ENCODE measurements at regions not wholly inside any gene's neighbourhood (a gene's known extent, or its start where the extent isn't known, plus 50 kb on each side); places are given as distances from the start of the nearest gene placed in this dataset.
A peak's percentile ranks its signal among the peaks of the same experiment; 100 is the strongest.

DNA sequence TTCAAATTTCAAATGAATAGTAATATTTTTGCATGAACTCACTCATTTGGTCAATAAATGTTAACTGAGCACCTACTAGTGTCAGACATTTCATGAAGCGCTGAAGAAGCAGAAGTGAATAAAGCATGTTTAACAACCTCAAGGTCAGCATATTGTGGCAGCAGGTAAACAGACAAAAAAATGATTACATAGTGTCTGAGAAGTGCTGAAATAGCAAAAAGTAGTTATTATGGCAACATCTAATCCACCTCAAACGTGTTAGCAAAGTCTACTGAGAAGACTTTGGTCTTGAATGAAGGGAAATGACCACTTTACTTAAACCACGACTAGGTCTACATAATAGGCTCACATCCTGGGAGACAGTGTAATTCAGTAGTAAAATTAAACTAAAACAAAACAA lies 452.2 kb upstream of the LRATD1 start:
- DNase-seq, result no peak

DNA sequence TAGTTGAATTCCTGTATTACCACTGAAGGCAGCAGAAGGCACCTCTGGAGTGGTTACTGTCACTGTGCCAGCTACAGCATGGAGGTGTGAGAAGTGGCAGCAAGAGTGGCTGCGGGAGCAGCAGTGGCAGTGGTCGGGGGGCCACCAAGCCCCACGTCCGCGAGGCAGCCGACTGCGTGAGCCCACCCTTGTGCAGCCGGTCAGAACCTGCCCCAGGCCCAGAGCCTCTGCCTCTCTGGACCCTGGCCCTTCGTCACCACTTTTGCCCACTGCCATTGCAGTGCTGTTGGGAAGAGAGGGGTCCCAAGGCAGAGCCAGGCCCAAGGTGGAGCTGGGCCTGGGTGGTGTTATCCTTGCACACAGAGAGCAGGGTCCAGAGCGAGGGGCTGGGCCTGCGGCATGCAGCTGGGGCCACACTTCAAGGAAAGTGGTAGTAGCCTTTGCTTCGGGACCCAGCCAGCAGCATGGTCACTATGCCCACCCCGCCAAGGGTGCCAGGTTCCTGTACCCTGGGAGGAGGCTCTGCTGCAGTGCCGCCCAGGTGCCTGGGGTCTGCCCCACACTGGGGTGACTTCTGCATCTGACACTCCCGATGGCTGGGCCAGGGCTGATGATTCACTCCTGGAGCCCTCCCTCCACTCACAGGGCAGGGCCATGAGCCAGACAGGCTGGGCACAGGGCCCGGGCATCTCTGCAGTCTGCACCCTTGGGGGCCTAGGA lies 450.1 kb upstream of the LRATD1 start:
- DNase-seq, result no peak

DNA sequence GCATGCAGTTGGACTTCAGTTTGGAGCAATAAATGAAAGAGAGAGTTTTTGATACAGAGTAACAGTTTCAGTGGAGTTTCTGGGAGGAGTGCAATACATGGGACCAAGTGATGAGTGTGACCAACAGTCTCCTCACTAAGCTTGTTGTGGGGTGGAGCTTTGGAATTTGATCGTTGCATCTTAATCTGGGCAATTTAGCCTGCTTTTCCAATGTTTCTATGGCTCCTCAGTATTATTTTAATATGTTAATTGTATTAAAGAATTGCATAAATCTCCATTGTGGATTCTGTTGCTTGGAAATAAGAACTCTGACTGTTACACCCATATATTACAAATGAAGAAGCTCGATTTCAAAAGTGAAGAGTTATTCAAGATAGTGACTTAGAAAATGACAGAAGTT lies 446.6 kb upstream of the LRATD1 start:
- DNase-seq, result no peak

DNA sequence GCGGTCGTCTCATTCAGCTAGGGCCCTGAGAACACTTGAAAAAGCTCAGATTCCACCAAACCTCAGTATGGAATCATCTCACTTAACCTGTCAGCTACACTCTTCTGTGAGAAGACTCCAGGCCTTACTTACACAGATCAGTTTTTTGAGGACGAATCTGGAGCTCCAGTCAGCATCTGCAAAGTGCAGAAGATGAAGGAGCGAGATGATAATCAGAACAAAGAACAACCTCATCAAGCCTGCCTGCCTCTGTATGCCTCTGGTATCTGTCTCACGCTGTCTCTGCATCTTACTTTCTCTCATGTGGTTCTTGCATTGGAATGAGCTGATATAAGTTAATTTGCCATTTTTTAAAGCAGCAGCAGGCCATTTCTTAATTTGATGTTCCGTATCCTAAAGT lies 444.1 kb upstream of the LRATD1 start:
- DNase-seq, result no peak

DNA sequence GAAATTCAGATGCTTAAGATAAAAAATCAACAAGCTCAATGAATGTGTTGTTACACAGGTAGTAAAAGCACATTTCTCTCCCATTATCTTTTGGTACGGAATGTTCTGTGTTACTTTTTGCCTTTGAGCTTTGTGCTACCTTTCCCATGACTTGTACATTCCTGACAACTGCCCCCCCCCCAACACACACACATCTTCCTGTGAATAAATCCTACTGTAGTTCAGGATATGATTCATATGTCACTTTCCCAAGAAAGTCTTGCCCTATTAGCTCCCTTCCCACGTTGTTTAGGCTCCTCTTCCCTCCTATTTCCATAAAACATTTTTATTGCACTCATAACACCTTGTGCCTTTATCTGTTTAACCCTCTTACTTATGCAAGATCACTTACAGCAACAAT lies 442.6 kb upstream of the LRATD1 start:
- no peak for DNase-seq

DNA sequence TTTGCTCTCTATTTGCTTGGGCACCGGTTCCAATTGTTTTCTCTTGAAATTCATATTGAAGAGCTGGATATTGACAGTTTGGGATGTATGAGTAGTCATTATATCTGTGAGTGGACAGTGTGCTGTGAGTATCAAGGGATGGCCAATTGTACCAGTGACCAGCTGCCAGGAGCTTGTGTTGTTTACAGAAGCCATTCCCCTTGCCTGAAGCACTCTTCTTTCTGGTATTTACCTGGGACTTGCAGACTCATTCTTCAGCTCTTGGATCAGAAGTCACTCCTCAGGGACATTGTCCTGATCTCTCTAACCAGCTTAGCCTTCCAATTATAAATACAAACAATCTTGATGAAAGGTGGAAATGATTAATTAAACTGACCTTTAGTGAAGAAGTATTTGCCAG lies 438.3 kb upstream of the LRATD1 start:
- DNase-seq, result no peak

DNA sequence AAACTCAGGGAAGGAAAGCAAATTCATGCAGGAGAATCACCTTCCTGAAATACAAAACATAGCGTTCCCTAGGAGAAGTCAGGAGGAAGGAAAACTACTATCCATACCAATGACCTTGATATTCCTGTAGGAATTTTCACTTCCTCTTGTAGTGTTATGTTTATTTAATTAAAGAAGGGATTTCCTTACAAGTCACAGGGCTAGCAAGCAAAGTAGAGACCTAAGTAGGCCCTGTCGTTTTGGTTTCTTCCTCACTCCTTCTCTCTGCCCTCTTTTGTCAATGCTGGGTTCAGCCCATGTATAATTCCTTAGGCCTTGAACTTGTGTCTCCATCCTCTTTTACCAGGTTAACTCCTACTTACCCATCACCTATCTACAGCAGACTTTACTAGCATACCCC lies 435.2 kb upstream of the LRATD1 start:
- DNase-seq, result no peak

DNA sequence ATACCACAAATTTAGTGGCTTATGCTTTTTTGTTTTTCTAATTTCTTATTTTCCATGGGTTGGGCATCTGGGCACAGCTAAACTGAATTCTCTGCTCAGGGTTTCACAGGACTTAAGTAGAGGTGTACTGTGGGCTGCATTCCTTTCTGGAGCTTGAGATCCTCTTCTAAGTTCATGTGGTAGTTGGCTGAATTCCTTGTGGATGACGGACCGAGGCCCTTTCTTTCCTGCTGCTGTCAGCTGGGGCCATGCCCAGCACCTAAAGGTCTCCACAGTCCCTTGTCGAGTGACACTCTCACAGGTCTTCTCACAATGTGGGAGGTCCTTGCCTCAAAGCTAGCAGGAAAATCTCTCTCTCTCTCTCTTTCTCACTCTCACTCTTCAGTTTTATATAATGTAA lies 433.5 kb upstream of the LRATD1 start:
- no peak for DNase-seq

DNA sequence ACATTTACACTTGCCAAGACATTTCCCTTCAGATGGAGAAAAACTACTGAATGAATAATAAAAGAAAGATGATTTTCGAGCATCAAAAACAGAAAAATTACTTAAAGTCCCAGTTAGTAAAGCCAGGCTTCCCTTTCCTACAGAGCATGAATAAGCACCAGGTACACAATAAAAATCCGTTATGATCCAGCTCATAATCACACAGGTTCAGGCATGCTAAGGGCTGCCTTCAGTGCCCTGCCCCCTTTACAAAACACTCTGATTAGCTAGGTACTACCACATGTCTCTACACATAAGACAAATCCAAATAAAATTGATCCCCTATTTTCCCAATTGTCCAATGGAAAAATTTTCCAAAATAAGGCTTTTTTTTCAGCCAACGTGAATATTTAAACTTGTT lies 413.2 kb upstream of the LRATD1 start:
- no peak for DNase-seq

DNA sequence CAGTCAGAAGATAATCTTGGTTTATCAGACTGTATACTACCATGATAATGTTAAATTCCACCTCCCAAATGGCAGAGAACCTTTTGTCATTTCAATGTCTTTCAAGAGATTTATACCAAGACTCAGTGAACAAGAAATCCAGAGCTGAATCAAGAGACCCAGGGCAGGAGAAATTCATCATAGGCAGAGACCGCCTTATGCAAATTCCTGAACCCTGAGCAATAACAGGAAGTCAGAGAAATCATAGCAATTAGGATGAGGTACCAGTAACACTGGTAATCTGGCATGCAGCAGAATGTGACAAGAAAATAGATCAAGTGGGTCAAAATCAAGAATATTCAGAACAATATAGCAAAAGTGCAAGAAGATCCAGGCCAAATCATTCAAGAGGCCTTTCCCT lies 412.4 kb upstream of the LRATD1 start:
- DNase-seq, result no peak

DNA sequence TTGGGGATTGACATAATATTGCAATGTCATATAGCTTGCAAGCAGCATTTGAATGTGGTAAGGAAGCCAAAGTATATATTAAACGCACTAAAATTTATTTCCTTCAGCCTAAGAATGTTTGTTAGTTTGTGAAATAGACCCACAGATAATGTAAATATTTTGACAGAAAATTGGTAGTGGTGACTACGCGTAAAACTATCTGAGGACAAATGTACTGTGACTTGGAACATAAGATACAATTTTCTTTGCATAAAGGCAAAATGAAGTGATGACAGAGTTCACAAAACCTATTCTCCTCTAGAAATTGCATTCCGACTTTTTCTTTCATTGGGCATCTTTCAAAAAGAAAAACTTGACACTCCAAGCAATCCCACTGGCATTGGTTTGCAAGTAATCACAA lies 411.1 kb upstream of the LRATD1 start:
- DNase-seq, result no peak

DNA sequence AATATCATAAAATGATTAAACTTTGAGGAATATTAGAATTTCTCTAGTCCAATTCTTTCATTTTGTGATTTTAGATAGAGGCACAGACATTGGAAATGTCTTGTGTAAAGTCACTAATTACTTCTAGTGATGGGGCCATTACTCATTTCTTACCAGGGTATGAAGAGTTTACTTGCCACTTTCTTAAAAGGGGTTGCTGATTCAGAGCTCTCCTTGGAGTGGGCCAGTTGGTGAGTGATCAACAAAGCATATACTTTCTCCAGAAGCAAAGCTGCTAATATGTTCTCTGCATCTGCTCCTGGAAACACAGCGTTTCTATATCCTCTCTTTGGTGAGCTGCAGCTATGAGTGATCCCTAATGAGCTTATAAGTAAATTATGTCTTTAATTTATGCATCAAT lies 408.9 kb upstream of the LRATD1 start:
- DNase-seq, result no peak

DNA sequence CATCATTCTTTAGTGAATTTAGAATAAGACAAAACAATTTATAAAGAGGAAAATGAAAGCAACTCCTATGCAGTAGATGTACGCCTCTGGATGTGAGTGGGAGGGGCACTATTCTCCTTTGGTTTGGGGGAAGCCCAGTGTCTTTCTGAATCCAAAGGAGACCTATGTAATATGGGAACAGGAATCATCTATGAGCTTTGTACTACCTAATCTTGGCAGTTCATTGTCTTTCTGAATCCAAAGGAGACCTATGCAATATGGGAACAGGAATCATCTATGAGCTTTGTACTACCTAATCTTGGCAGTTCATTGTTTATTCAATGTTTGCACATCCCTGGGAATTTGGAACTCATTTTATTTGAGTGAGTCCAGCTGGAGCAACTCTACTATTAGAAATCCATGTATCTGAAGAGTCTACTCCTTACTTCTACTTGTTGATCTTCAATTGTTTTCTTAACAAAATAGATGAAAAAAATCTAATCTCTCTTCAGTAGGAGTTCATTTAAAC lies 401.1 kb upstream of the LRATD1 start:
- peak in 2 of 3 donors; percentile 14 to 66 for DNase-seq

DNA sequence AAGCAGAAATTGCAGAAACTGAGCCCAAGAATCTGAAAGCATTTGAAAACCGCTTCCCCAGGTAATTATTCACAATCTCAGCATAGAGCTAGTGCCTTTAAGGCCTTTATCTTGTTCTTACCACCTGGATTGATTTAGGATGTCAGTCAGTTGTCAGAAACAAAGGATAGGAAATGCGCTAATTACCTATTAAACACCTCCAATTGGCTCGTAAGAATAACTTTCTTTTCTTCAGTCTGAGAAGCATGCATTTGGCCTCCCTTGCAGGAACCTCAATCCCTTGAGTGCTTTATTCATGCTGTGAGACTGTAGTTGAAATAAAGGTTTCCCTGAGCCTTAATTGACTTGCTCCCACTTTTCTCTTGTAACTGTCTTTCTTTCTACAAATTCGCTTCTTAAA lies 400.3 kb upstream of the LRATD1 start:
- no peak for DNase-seq

DNA sequence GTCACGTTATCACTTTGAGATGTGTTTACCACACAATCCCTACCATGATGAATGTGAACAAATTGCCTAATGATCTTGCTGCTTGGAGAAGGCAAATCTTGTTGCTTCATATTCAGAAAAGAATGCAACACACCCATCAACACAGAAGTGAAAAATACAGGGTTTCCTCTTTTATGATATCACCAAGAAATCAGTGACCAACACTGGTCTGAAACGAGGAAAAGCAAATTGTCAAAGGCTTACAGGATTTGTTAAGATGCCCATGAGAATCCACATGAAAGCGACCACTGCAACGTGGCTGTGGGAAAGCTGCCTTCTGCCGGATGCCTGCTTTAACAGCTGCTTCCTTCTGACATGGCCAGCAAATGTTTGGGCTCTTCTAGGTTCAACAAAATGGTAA lies 397.6 kb upstream of the LRATD1 start:
- DNase-seq, result peak in 2 of 3 donors; percentile 4 to 15

DNA sequence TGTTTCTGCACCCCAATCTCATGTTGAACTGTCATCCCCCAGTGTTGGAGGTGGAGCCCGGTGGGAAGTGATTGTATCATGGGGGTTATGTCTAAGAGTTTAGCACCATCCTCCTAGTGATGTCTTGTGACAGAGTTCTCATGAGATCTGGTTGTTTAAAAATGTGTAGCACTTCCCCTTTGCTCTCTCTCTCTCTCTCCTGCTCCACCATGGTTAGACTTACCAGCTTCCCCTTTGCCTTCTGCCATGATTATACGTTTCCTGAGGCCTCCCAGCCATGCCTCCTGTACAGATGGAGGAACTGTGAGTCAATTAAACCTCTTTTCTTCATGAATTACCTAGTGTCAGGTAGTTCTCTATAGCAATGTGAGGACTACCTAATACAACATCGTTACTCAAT lies 396.9 kb upstream of the LRATD1 start:
- DNase-seq, result no peak

DNA sequence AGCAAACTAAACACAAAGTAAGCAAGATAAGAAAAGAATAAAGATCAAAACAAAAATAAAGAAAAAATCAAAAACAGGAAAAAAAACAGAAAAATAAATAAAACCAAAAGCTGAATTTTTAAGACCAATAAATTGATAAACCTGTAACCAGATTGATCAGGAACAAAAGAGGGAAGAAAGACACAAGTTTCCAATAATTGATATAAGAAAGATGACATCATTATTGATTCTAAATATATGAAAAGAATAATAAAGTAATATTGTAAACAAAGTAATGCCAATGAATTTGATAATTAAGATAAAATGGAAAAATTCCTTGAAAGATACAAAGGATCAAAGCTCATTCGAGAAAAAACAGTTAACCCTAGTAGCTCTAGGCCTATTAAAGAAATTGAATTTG lies 394.6 kb upstream of the LRATD1 start:
- DNase-seq, result no peak

DNA sequence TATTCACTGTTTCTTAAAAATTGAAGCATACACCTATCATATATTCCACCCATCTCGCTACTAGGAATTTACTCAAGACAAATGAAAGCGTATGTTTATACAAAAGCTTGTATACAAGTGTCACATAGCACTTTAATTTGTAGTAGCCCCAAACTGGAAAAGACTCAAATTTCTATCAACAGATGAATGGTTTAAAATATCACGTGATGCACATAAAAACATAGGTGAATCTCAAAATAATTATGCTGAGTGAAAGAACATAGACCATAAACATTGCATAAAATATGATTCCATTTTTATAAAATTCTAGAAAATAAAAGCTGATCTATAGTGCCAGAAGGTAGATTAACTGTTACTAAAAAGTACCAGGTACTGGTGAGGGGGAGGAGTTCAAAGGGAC lies 392.9 kb upstream of the LRATD1 start:
- DNase-seq, result no peak

DNA sequence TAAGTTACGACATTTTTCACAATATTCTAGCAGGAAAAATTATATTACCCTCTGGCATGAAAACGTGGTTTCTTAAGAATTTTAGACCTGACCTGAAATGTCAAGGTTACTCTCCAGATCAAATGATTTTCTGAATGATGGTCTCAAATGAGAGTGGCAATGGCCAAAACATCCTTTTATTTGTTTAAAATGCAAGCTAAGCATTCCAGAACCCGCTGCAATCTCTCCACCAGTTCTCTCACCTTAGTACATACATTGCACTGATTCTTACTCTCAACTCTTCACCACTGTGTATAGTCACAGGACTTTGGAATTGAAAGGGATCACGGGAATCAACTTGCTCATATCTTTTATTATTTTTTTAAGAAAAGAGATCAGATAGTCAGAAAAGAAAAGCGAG lies 391.6 kb upstream of the LRATD1 start:
- no peak for DNase-seq

DNA sequence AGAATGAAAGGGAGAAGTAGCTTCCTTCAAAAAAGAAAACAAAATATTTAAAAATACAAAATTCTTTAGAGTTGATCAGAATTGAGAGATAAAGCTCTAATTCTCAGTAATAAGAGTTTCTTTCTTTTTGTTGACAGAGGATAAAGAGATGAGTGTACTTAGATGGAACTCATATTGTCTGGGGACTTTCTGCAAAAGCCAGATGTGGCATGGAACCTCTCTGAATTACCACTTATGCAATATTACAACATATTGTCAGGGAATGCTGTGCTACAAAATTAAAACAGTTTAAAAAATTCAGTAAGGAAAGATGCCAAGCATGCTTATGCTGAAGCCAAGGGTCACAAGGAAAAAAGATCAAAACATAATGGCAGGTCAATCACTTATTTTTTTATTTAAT lies 386.6 kb upstream of the LRATD1 start:
- DNase-seq, result no peak

DNA sequence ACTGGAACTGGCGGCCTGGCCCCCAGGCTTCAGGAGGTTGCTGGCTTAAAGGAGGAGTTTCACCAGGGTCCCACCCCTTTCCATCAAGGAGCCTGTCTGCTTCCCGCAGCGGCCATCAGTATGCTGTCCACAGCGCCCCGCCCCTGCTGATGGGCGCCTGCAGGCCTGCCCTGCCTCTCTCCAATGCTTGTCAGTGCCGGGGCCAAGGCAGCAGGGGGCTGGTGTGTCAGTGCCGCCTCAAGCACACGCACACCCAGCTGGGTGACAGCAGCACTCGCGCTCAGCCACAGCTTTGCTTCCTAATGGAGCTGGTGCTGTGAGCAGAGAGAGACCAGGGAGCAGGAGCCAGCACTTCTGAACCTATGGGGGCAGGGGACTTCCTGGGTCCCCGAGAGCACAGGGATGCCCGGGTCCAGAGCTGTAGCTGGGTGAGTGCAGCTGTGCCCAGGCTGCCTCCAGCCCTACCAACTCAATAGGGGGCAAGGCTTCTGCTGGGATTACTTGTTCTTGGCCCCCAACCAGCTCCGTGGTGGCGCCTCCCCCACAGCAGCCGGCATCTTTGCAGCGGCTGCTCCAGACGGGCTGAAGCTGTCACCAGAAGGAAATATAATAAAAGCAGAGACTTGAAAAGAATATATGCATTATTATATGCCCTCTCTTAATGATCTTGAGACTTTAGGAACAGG lies 377.2 kb upstream of the LRATD1 start:
- DNase-seq, result no peak

DNA sequence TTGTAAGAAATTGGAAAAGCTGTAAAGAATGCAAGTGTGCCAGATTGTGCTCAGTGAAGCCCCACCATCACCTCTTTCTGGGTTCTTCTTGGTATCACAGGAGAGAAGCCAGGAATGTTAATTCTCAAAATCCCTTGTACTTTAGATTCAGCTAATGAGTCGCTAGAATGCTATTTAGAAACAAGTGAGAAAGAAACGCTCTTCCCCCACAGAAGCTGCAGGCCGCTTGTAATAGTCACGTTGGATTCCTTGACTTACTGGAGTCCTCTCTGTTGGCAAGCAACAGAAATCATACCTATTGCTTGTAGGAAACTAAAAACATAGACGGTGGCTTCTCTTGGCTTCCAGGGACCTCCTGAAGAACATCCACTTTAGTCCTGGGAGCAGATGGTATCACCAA lies 375.6 kb upstream of the LRATD1 start:
- peak in 1 of 3 donors; percentile 17 for DNase-seq

DNA sequence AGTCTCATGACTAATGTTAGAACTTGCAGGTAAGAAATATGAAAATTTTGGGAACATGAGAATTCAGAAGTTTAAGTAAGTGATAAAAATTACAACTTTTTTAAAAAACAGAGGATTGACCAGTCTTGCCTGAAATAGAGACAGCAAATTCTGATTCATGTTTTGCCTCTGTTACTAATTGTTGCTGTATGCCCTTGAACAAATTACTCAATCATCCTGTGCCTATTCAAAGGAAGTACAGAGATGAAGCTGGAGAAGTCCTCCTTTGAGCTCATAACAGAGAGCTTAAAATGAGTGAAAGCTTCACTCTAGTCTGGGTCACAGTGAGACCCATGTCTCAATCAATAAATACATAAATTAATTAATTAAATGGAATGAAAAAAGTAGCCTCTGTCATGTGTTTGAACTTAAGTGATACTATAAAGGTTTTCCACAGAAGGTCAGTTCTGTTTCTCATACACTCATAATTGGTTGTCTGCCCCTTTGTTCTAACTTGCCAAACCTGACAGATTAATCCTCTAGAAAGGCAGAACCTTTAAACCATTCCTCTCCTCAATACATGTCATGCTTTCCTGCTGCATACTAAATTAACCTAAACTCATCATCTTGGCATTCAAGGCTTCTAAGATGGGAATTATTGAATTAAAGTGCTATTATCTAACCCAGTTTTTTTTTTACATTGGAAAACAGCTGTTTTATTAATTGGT lies 374.6 kb upstream of the LRATD1 start:
- no peak for DNase-seq

Measured in muscle of back (tissue), 3 donors.